ENCODE measurements at regions not wholly inside any gene's neighbourhood (a gene's known extent, or its start where the extent isn't known, plus 50 kb on each side); places are given as distances from the start of the nearest gene placed in this dataset.

- TF ChIP-seq CTCF (conservative IDR thresholded peaks at IDR 0.05 in 1 of 2, IDR thresholded peaks at IDR 0.05 in 1 of 2; ENCODE audit: low read depth in 1 of 2, low read length in 2 of 2) (no peak), EZH2 (IDR thresholded peaks at IDR 0.05; ENCODE audit: low read length, missing control alignments) (no peak)
- DNase-seq (ENCODE audit: low read depth in 2 of 2), result no peak
Observed at GRCh38 chr18:27491772-27492171, 306.7 kb upstream of the CHST9 start.

DNA sequence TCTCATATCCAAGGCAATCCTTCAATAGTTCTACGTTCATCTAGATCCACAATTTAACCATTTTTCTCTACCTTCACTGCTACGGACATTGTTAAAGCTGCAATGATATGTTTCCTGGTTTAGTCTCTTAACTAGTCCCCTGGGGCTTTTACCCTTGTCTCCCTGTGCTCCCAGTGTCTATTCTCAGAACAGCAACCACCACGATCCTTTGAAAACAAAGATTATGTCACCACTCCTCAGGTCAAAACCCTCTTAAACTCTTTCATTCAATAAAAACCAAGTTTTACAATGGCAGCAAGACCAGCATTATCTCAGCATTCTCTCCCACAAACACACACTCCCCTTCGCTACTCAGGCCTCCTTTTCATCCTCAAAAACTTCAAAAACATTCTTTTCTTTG is 298.2 kb upstream of the CHST9 start:
- H3K4me2 ChIP-seq (ENCODE audit: extremely low read depth, insufficient read depth, low read length), result no peak overlapping the region
- H4K20me1 ChIP-seq (ENCODE audit: control insufficient read depth, extremely low read depth, insufficient read depth, low read length), result no peaks in the 10 kb centered on the region
- TF ChIP-seq EZH2 (IDR thresholded peaks at IDR 0.05; ENCODE audit: low read length, missing control alignments), result no peak
- TF ChIP-seq CTCF (conservative IDR thresholded peaks at IDR 0.05 in 1 of 2, IDR thresholded peaks at IDR 0.05 in 1 of 2; ENCODE audit: low read depth in 1 of 2, low read length in 2 of 2), result no peak
- H3K9ac ChIP-seq (ENCODE audit: insufficient read depth, low read length), result no peak overlapping the region
- H3K9me3 ChIP-seq (ENCODE audit: control insufficient read depth, insufficient read depth, low read depth, low read length), result no peaks in the 10 kb centered on the region
- H3K36me3 ChIP-seq (ENCODE audit: control insufficient read depth, insufficient read depth, low read length), result no peaks in the 10 kb centered on the region
- no peaks in the 10 kb centered on the region for H3K27me3 ChIP-seq (ENCODE audit: control insufficient read depth, insufficient read depth, low read length)
- H3K4me3 ChIP-seq (replicated peaks in 1 of 4; ENCODE audit: control extremely low read depth in 1 of 4, insufficient read depth in 1 of 4, low read depth in 3 of 4, low read length in 4 of 4), result no peak overlapping the region
- H2AFZ ChIP-seq (ENCODE audit: low read length), result no peak overlapping the region
- no peaks in the 10 kb centered on the region for H3K4me1 ChIP-seq (ENCODE audit: control insufficient read depth, extremely low read depth, insufficient read depth, low read length)
- H3K79me2 ChIP-seq (ENCODE audit: control insufficient read depth, insufficient read depth, low read length), result no peaks in the 10 kb centered on the region
- H3K27ac ChIP-seq (ENCODE audit: insufficient read depth, low read length), result no peak overlapping the region
- DNase-seq (ENCODE audit: low read depth in 2 of 2), result no peak

More at GRCh38 chr18:27491772-27492171, 306.7 kb upstream of the CHST9 start:
- Histone ChIP-seq H3K36me3 (ENCODE audit: control insufficient read depth, insufficient read depth, low read length) (no peaks in the 10 kb centered on the region), H3K4me1 (ENCODE audit: control insufficient read depth, extremely low read depth, insufficient read depth, low read length) (no peaks in the 10 kb centered on the region), H3K27ac (ENCODE audit: insufficient read depth, low read length) (no peak overlapping the region), H3K27me3 (ENCODE audit: control insufficient read depth, insufficient read depth, low read length) (no peaks in the 10 kb centered on the region), H3K4me2 (ENCODE audit: extremely low read depth, insufficient read depth, low read length) (no peak overlapping the region), H2AFZ (ENCODE audit: low read length) (no peak overlapping the region), H3K79me2 (ENCODE audit: control insufficient read depth, insufficient read depth, low read length) (no peaks in the 10 kb centered on the region), H3K9ac (ENCODE audit: insufficient read depth, low read length) (no peak overlapping the region), H3K9me3 (ENCODE audit: control insufficient read depth, insufficient read depth, low read depth, low read length) (no peaks in the 10 kb centered on the region), H3K4me3 (replicated peaks in 1 of 4; ENCODE audit: control extremely low read depth in 1 of 4, insufficient read depth in 1 of 4, low read depth in 3 of 4, low read length in 4 of 4) (no peak overlapping the region), H4K20me1 (ENCODE audit: control insufficient read depth, extremely low read depth, insufficient read depth, low read length) (no peaks in the 10 kb centered on the region)

GRCh38 chr18:27478459-27478858 is 293.4 kb upstream of the CHST9 start:
- Histone ChIP-seq H3K4me3 (replicated peaks in 1 of 4; ENCODE audit: control extremely low read depth in 1 of 4, insufficient read depth in 1 of 4, low read depth in 3 of 4, low read length in 4 of 4) (no peak overlapping the region), H3K9me3 (ENCODE audit: control insufficient read depth, insufficient read depth, low read depth, low read length) (no peaks in the 10 kb centered on the region), H4K20me1 (ENCODE audit: control insufficient read depth, extremely low read depth, insufficient read depth, low read length) (no peaks in the 10 kb centered on the region), H3K27ac (ENCODE audit: insufficient read depth, low read length) (no peak overlapping the region), H3K9ac (ENCODE audit: insufficient read depth, low read length) (no peak overlapping the region), H3K36me3 (ENCODE audit: control insufficient read depth, insufficient read depth, low read length) (no peaks in the 10 kb centered on the region), H3K4me1 (ENCODE audit: control insufficient read depth, extremely low read depth, insufficient read depth, low read length) (no peaks in the 10 kb centered on the region), H2AFZ (ENCODE audit: low read length) (no peak overlapping the region), H3K4me2 (ENCODE audit: extremely low read depth, insufficient read depth, low read length) (no peak overlapping the region), H3K79me2 (ENCODE audit: control insufficient read depth, insufficient read depth, low read length) (no peaks in the 10 kb centered on the region), H3K27me3 (ENCODE audit: control insufficient read depth, insufficient read depth, low read length) (no peaks in the 10 kb centered on the region)
- DNase-seq (ENCODE audit: low read depth in 2 of 2), result no peak
- TF ChIP-seq CTCF (conservative IDR thresholded peaks at IDR 0.05 in 1 of 2, IDR thresholded peaks at IDR 0.05 in 1 of 2; ENCODE audit: low read depth in 1 of 2, low read length in 2 of 2) (no peak), EZH2 (IDR thresholded peaks at IDR 0.05; ENCODE audit: low read length, missing control alignments) (no peak)

Data from fibroblast of lung (primary cell).